HCT116 (cell line): ENCODE measurements at regions not wholly inside any gene's neighbourhood (a gene's known extent, or its start where the extent isn't known, plus 50 kb on each side); places are given as distances from the start of the nearest gene placed in this dataset.

Source experiments
- ATAC-seq: fragments of 200-7000 bp; cut with Tn5 transposase; 2 replicates; pipeline ENCODE4 v1.9.1; 2020; ENCODE audit warnings: mild to moderate bottlenecking, moderate library complexity
- BruUV-seq: library from RNA; stranded (reverse); fragments of 400-500 nt; replicated peaks from 2 replicates; lab custom pipeline; 2021; lab: Mats Ljungman, UMichigan
- CTCF ChIA-PET: fragments of 300-600 bp; sonication (Branson Sonifier 250); formaldehyde crosslinking; loops from one replicate; lab custom pipeline; 2021; ENCODE audit warnings: antibody characterized with exemption; lab: Charles Lee
- POLR2A ChIA-PET: fragments of 300-600, 350-600 bp; sonication (Branson Sonifier 250); formaldehyde crosslinking; loops from one replicate; lab custom pipeline; 2021; ENCODE audit warnings: antibody characterized with exemption; lab: Charles Lee
- RAD21 ChIA-PET, 2 experiments: fragments of 300-600 bp; sonication (Branson Sonifier 250); formaldehyde crosslinking; loops; one replicate each; lab custom pipeline; 2023; ENCODE audit warnings: low total read pairs in 2 of 2; ENCODE audit not compliant: uncharacterized antibody in 2 of 2, unreplicated experiment in 2 of 2, low non-redundant PET in 1 of 2; lab: Charles Lee
- DNase-seq: peaks from one replicate; pipeline ENCODE4 v3.0.0-alpha.2; 2010; ENCODE audit warnings: low read depth, low spot score
- H2AFZ ChIP-seq: fragments of 200-600 bp; shearing (Covaris generic), sonication (generic); 2 replicates; pipeline ENCODE4 v1.6.1; 2017; ENCODE audit warnings: low read depth, mixed run types, mixed read lengths, antibody characterized with exemption, low read length; ENCODE audit not compliant: poor library complexity, severe bottlenecking
- H3K27ac ChIP-seq: 2 replicates; pipeline ENCODE4 v1.5.1; 2012; ENCODE audit warnings: low read depth, low read length
- H3K27me3 ChIP-seq: fragments of 200-600 bp; sonication (generic); 2 replicates; pipeline ENCODE4 v1.6.1; 2016; ENCODE audit warnings: mixed run types, low read length, mixed read lengths; ENCODE audit not compliant: insufficient read depth
- H3K36me3 ChIP-seq, 2 experiments: fragments of 200-500 bp in 1 of 2; fragments of 200-600 bp in 1 of 2; sonication (Bioruptor generic) in 1 of 2; sonication (generic) in 1 of 2; 2 replicates each; pipeline versions ENCODE4 v1.5.1 to v1.6.1; 2014 to 2016; ENCODE audit warnings: low read length in 2 of 2, inconsistent platforms in 1 of 2, mixed read lengths in 1 of 2, mixed run types in 1 of 2; ENCODE audit not compliant: insufficient read depth in 2 of 2, control insufficient read depth in 1 of 2
- H3K4me1 ChIP-seq, 2 experiments: fragments of 200-600 bp in 1 of 2; sonication (generic) in 1 of 2; 2 replicates each; pipeline versions ENCODE4 v1.5.1 to v1.6.1; 2012 to 2017; ENCODE audit warnings: low read length in 2 of 2, inconsistent platforms in 1 of 2, mild to moderate bottlenecking in 1 of 2, mixed read lengths in 1 of 2, mixed run types in 1 of 2, moderate library complexity in 1 of 2; ENCODE audit not compliant: insufficient read depth in 2 of 2, control insufficient read depth in 1 of 2
- H3K4me2 ChIP-seq: fragments of 200-600 bp; sonication (generic); 2 replicates; pipeline ENCODE4 v1.6.1; 2017; ENCODE audit warnings: mixed run types, low read length, mixed read lengths
- H3K4me3 ChIP-seq, 2 experiments: fragments of 200-600 bp in 1 of 2; sonication (generic) in 1 of 2; replicated peaks in 1 of 2; 2 replicates each; pipeline ENCODE4 v1.5.1; 2011 to 2016; ENCODE audit warnings: low read length in 2 of 2, control low read depth in 1 of 2, low read depth in 1 of 2, mild to moderate bottlenecking in 1 of 2, mixed read lengths in 1 of 2, mixed run types in 1 of 2
- H3K79me2 ChIP-seq: fragments of 200-600 bp; sonication (generic); 2 replicates; pipeline ENCODE4 v1.6.1; 2017; ENCODE audit warnings: mild to moderate bottlenecking, mixed run types, low read length, moderate library complexity, mixed read lengths; ENCODE audit not compliant: insufficient read depth
- H3K9ac ChIP-seq: fragments of 200-600 bp; sonication (generic); 2 replicates; pipeline ENCODE4 v1.6.1; 2016; ENCODE audit warnings: low read length, mixed read lengths
- H3K9me2 ChIP-seq: fragments of 200-600 bp; sonication (generic), shearing (Covaris generic); 2 replicates; pipeline ENCODE4 v1.6.1; 2017; ENCODE audit warnings: mixed run types, mild to moderate bottlenecking, moderate library complexity; ENCODE audit not compliant: insufficient read depth
- H3K9me3 ChIP-seq, 2 experiments: fragments of 200-500 bp in 1 of 2; fragments of 200-600 bp in 1 of 2; sonication (Bioruptor generic) in 1 of 2; sonication (generic) in 1 of 2; 2 replicates each; pipeline ENCODE4 v1.6.1; 2014 to 2017; ENCODE audit warnings: low read length in 2 of 2, mixed read lengths in 2 of 2, inconsistent platforms in 1 of 2, low read depth in 1 of 2, mild to moderate bottlenecking in 1 of 2, mixed run types in 1 of 2, moderate library complexity in 1 of 2; ENCODE audit not compliant: control insufficient read depth in 1 of 2, insufficient read depth in 1 of 2
- H4K20me1 ChIP-seq: fragments of 200-600 bp; sonication (generic), shearing (Covaris generic); 2 replicates; pipeline ENCODE4 v1.6.1; 2017; ENCODE audit warnings: mixed run types, mild to moderate bottlenecking, moderate library complexity; ENCODE audit not compliant: insufficient read depth
- ATF3 ChIP-seq: IDR thresholded peaks from 2 replicates; pipeline ENCODE4 v1.6.1; 2012
- CBX3 ChIP-seq: IDR thresholded peaks from 2 replicates; pipeline ENCODE4 v1.6.1; 2012; ENCODE audit warnings: low read depth
- CEBPB ChIP-seq: IDR thresholded peaks from 2 replicates; pipeline ENCODE4 v1.6.1; 2012; ENCODE audit warnings: low read depth
- CTCF ChIP-seq, 3 experiments: fragments of 200-600 bp in 1 of 3; sonication (generic) in 1 of 3; IDR thresholded peaks in 2 of 3; conservative IDR thresholded peaks in 1 of 3; 2 replicates each; pipeline ENCODE4 v1.5.1; 2012 to 2017; ENCODE audit warnings: low read depth in 2 of 3, low read length in 2 of 3, antibody characterized with exemption in 1 of 3, borderline replicate concordance in 1 of 3, control low read depth in 1 of 3, mild to moderate bottlenecking in 1 of 3, mixed read lengths in 1 of 3, mixed run types in 1 of 3, moderate library complexity in 1 of 3; ENCODE audit not compliant: insufficient read depth in 1 of 3
- EGR1 ChIP-seq: IDR thresholded peaks from 2 replicates; pipeline ENCODE4 v1.6.1; 2012; ENCODE audit warnings: low read depth
- ELF1 ChIP-seq: IDR thresholded peaks from 2 replicates; pipeline ENCODE4 v1.6.1; 2012; ENCODE audit warnings: low read depth, borderline replicate concordance
- EZH2 ChIP-seq: fragments of 200-600 bp; sonication (generic); IDR thresholded peaks from 2 replicates; pipeline ENCODE4 v1.6.1; 2017; ENCODE audit warnings: antibody characterized with exemption, mixed run types
- EZH2phosphoT487 ChIP-seq: fragments of 200-600 bp; IDR thresholded peaks from 2 replicates; pipeline ENCODE4 v1.6.1; 2018; ENCODE audit warnings: antibody characterized with exemption, borderline replicate concordance
- FOSL1 ChIP-seq: IDR thresholded peaks from 2 replicates; pipeline ENCODE4 v1.6.1; 2012; ENCODE audit warnings: low read depth
- JUND ChIP-seq: IDR thresholded peaks from 2 replicates; pipeline ENCODE4 v1.6.1; 2012
- MAX ChIP-seq: IDR thresholded peaks from 2 replicates; pipeline ENCODE4 v1.6.1; 2012
- POLR2A ChIP-seq: IDR thresholded peaks from 2 replicates; pipeline ENCODE4 v1.7.0; 2011; ENCODE audit warnings: borderline replicate concordance; ENCODE audit not compliant: insufficient read depth, insufficient read length; ENCODE audit errors: extremely low read depth
- POLR2AphosphoS5 ChIP-seq: IDR thresholded peaks from 2 replicates; pipeline ENCODE4 v1.6.1; 2011; ENCODE audit warnings: mild to moderate bottlenecking, low read depth, low read length, moderate library complexity
- RAD21 ChIP-seq: IDR thresholded peaks from 2 replicates; pipeline ENCODE4 v1.6.1; 2012; ENCODE audit warnings: low read depth, mild to moderate bottlenecking
- REST ChIP-seq: IDR thresholded peaks from 2 replicates; pipeline ENCODE4 v1.6.1; 2012; ENCODE audit warnings: low read depth
- SIN3A ChIP-seq: IDR thresholded peaks from 2 replicates; pipeline ENCODE4 v1.6.1; 2012; ENCODE audit warnings: low read depth
- SP1 ChIP-seq: IDR thresholded peaks from 2 replicates; pipeline ENCODE4 v1.6.1; 2012; ENCODE audit warnings: low read depth
- SRF ChIP-seq: IDR thresholded peaks from 2 replicates; pipeline ENCODE4 v1.6.1; 2012; ENCODE audit warnings: low read depth
- TCF7L2 ChIP-seq: IDR thresholded peaks from 2 replicates; pipeline ENCODE4 v1.7.0; 2011; ENCODE audit warnings: borderline replicate concordance, inconsistent platforms; ENCODE audit not compliant: insufficient read depth, insufficient read length; ENCODE audit errors: extremely low read depth
- YY1 ChIP-seq: IDR thresholded peaks from 2 replicates; pipeline ENCODE4 v1.6.1; 2011; ENCODE audit warnings: low read length, low read depth, moderate library complexity, mild to moderate bottlenecking; ENCODE audit not compliant: insufficient replicate concordance; ENCODE audit errors: extremely low read depth
- ZFX ChIP-seq: fragments of 450-650 bp; IDR thresholded peaks from 2 replicates; pipeline ENCODE4 v1.6.1; 2017
- ZNF274 ChIP-seq: fragments of 200-500 bp; sonication (Bioruptor generic); IDR thresholded peaks from 2 replicates; pipeline ENCODE4 v1.6.1; 2014; ENCODE audit warnings: mild to moderate bottlenecking, low read depth, low read length, inconsistent platforms
- intact Hi-C: fragments of 100-400 bp; cut with micrococcal nuclease; formaldehyde crosslinking; loops from 2 replicates; pipeline ENCODE4 v1.10.0; 2022

GRCh38 chr2:64348386-64349130 lies 105.4 kb upstream of the LGALSL start:
- H3K9me2 ChIP-seq = no peaks in the 10 kb centered on the region; the same call in 1 of the 2 replicates
- ChIA-PET CTCF (interaction anchor here (1.2 kb wide), 1 partner anchor 141 kb away, joined by 4 read pairs; no protein-coding TSS in a partner anchor), POLR2A (interaction anchor here (3.0 kb wide), 1 partner anchor 10 kb away, joined by 10 read pairs; no protein-coding TSS in a partner anchor), RAD21 (no interaction called here)
- H3K4me2 ChIP-seq = peak overlapping the region; percentile 58
- H2AFZ ChIP-seq = no peak overlapping the region
- no peaks in the 10 kb centered on the region for H3K9me3 ChIP-seq
- H3K27ac ChIP-seq = no peak overlapping the region
- ATAC-seq (peak; percentile 50; the same call in 1 of the 2 replicates), DNase-seq (no peak)
- intact Hi-C loops = no loop called here
- no peaks in the 10 kb centered on the region for H3K36me3 ChIP-seq
- H3K4me3 ChIP-seq = no peak overlapping the region
- no peaks in the 10 kb centered on the region for H3K79me2 ChIP-seq
- H4K20me1 ChIP-seq = no peaks in the 10 kb centered on the region
- BruUV-seq = no TSS peak
- peaks cover 0 to 20% of the 10 kb centered on the region in 2 experiments; a peak in 2 of 4 replicates for H3K4me1 ChIP-seq
- H3K9ac ChIP-seq = no peak overlapping the region
- no peaks in the 10 kb centered on the region for H3K27me3 ChIP-seq
- peak; percentile 29; the same call in 1 of the 2 replicates for TF ChIP-seq CBX3
- TF ChIP-seq ZNF274 = no peak
- TF ChIP-seq MAX = no peak
- TF ChIP-seq ATF3 = peak; percentile 32; the same call in 1 of the 2 replicates
- peak; percentile 72 for TF ChIP-seq SP1
- no peak for TF ChIP-seq RAD21
- 0 out of 2 replicates have a peak, but pooled peaks have one; percentile 26 for TF ChIP-seq POLR2AphosphoS5
- 0 out of 2 replicates have a peak, but pooled peaks have one; percentile 29 for TF ChIP-seq SRF
- TF ChIP-seq EGR1 = peak; percentile 43; the same call in 1 of the 2 replicates
- no peak for TF ChIP-seq YY1
- no peak for TF ChIP-seq EZH2
- TF ChIP-seq REST = no peak
- no peak for TF ChIP-seq ZFX
- no peak for TF ChIP-seq EZH2phosphoT487
- peak; percentile 80 for TF ChIP-seq JUND
- TF ChIP-seq ELF1 = no peak
- peak; percentile 11 for TF ChIP-seq TCF7L2
- no peak for TF ChIP-seq CTCF (IDR thresholded peaks at IDR 0.05 in 2 of 3, conservative IDR thresholded peaks at IDR 0.05 in 1 of 3; ENCODE audit: borderline replicate concordance in 1 of 3, insufficient read depth in 1 of 3, low read depth in 2 of 3, low read length in 2 of 3)
- TF ChIP-seq SIN3A = no peak
- TF ChIP-seq FOSL1 = peak; percentile 88
- no peak for TF ChIP-seq CEBPB
- no peak for TF ChIP-seq POLR2A
